Stimulated activated CD4-positive, alpha-beta T cell treated with anti-CD3 and anti-CD28 coated beads, Interleukin-4, amount 100 ng/mL, for 4 hours (primary cell): ENCODE measurements at regions not wholly inside any gene's neighbourhood (a gene's known extent, or its start where the extent isn't known, plus 50 kb on each side); places are given as distances from the start of the nearest gene placed in this dataset.

Experiments used
- DNase-seq, 2 experiments: peaks; one replicate each; pipeline ENCODE4 v3.0.0-alpha.2; 2020

DNA sequence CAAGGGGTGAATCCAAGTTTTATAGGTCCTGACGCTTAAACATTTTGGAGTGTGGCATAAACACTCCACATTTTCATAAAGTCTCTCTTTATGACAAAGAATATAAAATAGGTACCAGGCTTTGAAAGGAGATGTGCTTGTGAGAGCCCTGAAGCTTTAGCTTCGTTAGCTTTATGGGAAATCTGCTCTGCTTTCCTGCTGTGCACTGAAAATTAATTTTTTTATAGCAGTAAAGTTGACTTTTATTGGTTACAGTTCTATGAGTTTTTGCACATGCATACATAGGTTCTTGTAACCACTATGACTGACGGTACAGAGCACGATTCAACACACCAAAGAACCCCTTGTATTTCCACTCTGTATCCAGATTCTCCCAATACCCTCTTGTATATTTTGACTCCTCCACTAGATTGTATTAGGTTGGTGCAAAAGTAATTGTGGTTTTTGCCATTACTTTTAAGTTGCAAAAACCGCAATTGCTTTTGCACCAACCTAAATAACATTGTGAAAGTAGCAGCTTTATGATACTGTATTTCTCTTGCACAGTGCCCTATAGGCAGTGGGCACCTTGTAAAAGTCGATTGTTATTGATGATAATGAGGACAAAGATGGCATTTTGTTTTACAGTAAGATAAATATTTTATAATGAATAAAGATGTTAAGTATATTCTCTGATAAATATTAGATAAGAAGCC, 145.2 kb upstream of the AKIRIN2 start:
- DNase-seq: no peak

DNA sequence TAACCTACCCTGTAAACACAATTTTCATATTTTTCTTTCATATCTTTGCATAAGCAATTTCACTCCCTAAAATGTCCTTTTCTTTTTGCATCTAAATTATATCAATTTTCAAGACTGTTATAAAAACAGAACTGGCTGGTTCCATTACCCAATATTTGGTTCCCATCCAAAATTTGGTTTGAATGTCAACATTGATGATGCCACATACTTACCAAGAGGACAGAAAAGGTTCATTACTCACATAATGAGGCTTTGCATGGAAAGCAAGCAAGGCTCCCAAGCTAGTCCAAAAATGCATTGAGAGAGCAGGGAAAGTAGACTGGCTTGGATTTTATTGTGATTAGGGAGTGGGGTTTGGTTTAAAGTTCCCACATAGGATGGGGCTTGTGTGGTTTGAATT, 144.4 kb upstream of the AKIRIN2 start:
- DNase-seq: no peak

DNA sequence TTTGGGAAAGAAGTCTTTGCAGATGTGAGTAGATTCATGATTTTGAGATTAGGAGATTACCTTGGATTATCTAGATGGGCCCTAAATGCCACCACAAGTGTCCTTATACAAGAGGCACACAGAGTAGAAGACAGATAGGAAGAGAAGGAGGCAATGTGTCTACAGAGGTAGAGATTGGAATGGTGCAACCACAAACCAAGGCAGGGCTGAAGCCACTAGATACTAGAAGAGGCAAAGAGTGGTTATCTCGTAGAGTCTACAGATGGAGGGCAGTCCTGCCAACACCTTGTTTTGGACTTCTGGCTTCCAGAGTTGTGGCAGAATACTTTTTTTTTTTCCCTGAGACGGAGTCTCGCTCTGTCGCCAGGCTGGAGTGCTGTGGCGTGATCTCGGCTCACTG, 138.3 kb upstream of the AKIRIN2 start:
- DNase-seq: no peak

DNA sequence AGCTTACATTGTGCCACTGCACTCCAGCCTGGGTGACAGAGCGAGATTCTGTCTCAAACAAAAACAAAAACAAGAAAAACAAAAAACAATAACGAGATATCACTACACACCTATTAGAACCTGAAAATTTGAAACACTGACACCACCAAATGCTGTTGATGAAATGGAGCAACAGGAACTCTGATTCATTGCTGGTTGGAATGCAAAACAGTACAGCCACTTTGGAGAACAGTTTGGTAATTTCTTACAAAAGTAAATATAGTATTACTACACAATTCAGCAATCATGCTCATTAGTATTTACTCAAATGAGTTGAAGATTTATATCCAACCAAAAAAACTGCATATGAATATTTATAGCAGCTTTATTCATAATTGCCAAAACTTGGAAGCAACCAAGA, 135.8 kb upstream of the AKIRIN2 start:
- no peak for DNase-seq

DNA sequence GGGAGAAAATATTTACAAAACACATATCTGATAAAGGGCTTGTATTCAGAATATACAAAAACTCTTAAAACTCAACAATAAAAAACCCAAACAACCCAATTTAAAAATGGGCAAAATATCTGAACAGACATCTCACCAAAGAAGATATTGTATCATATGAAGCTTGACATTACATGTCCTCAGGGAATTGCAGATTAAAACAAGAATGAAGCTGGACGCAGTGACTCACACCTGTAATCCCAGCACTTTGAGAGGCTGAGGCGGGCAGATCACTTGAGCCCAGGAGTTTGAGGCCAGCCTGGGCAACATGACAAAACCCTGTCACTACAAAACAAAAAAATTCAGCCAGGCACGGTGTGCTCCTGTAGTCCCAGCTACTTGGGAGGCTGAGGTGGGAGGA, 135.4 kb upstream of the AKIRIN2 start:
- no peak for DNase-seq

GRCh38 chr6:87832025-87832825, 130.2 kb upstream of the AKIRIN2 start:
- DNase-seq: no peak

- DNase-seq: no peak
Measured at GRCh38 chr6:87830907-87831306, 128.9 kb upstream of the AKIRIN2 start.

DNA sequence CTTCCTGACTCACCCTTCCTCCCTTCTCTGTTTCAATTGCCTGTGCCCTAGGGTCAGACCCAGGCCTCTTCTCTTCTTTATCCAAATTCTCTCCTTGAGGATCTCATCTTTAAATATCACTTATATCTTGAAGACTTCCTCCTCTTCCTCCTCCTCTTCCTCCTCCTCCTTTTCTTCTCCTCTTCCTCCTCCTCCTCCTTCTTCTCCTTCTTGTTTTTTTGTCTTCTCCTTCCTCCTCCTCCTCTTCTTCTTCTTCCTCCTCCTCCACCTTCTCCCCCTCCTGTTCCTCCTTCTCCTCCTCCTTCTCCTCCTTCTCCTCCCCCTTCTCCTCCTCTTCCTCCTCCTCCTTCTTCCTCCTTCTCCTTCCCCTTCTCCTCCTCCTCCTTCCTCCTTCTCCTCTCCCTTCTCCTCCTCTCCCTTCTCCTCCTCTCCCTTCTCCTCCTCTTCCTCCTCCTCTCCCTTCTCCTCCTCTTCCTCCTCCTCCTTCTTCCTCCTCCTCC, 127.6 kb upstream of the AKIRIN2 start:
- no peak for DNase-seq

GRCh38 chr6:87828044-87828443, 126.0 kb upstream of the AKIRIN2 start:
- no peak for DNase-seq

DNA sequence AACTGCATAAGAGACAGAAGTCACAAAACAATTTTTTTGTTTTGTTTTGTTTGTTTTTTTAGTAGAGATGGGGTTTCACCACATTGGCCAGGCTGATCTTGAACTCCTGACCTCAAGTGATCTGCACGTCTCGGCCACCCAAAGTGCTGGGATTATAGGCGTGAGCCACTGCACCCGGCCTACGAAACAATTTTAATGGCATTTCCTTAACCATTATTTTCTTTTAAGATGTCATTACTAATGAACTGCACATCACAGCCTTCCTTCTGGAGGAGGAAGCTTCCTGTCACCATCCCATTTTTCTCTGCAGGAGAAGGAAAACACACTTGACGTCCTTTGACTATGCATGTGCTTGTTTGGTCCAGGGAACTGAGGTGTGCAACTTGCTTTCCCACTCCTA, 125.3 kb upstream of the AKIRIN2 start:
- no peak for DNase-seq

DNA sequence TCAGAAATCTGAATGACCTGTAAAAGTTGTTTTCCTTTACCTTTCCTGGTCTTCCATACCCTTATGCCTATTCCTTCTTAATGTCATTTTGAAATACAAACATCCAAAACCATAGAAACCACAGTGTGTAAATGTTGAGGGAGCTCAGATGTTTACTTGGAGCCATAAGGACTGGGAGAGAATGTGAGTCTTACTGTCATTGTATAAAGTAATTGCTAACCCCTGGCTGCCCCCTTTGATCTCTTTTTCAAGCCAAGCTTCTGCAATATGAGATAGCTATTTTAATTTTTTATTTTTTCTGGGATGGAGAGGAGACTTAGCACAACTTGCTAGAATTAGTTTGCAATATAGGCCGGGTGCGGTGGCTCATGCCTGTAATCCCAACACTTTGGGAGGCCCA, 124.4 kb upstream of the AKIRIN2 start:
- DNase-seq: no peak

DNA sequence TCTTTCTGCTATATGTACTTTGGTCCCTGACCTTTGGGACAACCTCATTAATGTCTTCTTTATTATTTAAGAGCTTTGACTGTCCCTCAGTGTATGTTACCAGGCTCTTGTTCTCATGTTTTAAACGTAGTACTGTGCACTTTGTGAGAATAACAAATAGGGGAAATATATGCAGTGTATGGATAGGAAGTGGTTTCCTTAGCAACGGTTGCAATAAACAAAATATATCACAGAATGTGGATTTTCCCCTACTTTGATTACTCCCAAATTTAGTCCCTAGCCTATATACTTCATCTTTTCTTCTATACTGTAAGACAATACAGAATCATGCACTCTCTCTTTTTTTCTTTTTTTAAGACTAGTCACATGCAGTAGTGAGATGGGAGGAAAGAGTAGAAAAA, 123.8 kb upstream of the AKIRIN2 start:
- no peak for DNase-seq

DNA sequence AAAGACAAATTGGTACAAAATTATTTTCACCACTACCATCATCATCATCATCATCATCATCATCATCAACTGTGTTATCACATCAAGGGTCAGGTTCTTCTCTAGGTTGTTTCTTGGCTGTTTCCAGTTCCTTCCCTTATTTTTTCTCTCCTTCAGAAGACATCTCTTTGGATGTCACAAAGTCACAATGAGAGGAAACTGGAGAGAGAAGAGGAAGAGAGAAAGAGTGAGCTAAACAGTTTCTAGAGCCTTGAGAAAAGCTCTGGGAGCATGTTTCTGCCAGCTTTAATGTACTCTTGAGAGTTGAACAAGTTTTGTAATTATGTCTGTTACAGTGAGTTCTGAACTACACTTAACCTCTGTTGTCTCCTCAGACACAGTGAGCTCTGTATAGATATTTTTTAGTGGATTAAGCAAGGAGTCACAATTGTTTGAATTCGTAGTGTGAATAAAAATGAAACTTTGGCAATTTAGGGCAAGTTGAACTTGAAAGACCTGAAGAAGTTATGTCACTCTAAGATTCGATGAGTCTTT, 123.0 kb upstream of the AKIRIN2 start:
- DNase-seq: no peak

DNA sequence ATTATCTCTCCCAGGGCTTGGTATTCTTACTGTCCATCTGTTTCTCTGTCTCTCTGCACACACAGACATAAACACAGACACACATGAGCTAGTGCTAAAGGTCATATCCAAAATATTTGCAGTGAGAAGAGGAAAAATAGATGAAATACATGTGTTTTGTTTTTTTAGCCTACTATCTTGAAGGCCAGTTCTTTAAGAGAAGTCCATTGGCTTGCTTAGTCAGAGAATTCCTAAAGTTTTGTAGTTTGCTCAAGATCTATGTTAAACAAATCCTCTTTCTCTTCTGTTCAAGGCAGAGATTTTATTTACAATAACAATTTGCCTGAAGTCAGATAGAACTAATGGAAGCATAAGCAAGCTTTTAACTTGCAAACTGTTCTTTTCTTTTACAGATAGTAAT, 120.0 kb upstream of the AKIRIN2 start:
- no peak for DNase-seq

DNA sequence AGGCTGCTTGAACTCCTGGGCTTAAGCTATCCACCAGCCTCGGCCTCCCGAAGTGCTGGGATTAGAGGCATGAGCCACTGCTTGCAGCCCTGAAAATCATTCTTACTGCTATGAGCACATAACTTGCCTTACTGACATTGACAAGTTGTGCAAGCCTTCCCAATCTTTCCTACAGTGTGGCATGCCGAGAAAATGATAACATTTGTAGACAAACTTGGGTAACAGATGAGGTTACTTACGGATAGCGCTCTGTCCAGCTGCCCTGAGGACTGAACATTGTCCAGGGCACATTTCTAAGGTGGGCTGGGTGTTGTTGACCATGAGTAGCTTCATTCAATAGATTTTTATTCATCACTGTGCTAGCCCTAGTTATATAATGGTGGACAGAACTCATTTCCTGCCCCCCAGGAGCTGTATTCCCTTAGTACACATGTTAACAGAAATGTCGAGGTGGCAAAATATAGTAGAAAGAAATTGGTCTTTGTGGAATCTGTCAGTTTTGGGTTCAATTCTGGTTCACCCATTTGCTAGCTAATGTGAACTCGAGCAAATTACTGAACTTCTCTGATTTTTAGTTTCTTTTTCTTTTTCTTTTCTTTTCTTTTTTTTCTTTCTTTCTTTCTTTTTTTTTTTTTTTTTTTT, 118.4 kb upstream of the AKIRIN2 start:
- no peak for DNase-seq

GRCh38 chr6:87817183-87817582, 115.2 kb upstream of the AKIRIN2 start:
- DNase-seq: no peak

GRCh38 chr6:87815449-87815848, 113.4 kb upstream of the AKIRIN2 start:
- DNase-seq: no peak

GRCh38 chr6:87808005-87808757, 106.1 kb upstream of the AKIRIN2 start:
- DNase-seq: no peak

DNA sequence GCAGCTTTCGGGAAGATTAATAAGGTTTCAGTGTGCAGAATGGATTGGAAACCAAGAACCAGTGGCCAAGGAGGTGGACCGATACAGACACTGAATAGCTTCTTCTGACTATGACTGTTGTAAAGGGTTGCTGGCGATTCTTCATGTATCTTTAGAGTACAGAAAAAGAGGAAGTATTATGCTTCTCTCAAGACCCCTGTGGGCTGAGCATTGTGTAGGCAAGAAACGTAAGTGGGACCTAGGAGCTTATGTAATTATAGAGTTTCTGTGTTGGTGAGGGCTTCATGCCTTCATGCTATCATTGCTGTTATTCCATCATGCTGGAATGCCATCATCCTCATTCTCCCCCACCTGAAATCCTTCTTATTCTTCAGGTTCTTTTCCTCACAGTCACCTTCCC, 105.4 kb upstream of the AKIRIN2 start:
- no peak for DNase-seq

GRCh38 chr6:87806635-87807034, 104.6 kb upstream of the AKIRIN2 start:
- no peak for DNase-seq

DNA sequence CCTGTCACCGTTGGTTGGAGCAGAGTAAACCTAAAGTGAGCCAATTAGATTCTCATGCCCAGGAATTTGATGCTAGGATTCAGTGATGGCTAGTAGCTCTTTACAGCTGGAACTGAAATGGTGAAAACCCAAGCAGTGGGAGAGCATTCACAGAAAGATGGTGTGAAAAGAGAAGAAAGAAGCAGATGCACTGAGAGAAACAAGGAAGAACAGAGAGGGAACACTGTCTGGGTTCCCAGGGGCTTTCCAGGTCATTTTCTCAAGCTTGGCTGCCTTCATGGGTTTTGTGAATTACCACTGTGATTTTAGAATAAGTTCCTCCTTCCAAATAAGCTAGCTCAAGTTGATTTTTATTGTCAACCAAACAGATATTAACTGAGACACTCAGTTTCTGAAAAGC, 104.1 kb upstream of the AKIRIN2 start:
- DNase-seq: no peak

- DNase-seq: no peak
Measured at GRCh38 chr6:87803791-87804190, 101.8 kb upstream of the AKIRIN2 start.

GRCh38 chr6:87799651-87800050, 97.6 kb upstream of the AKIRIN2 start:
- no peak for DNase-seq
